ENCODE measurements at regions not wholly inside any gene's neighbourhood (a gene's known extent, or its start where the extent isn't known, plus 50 kb on each side); places are given as distances from the start of the nearest gene placed in this dataset.

DNA sequence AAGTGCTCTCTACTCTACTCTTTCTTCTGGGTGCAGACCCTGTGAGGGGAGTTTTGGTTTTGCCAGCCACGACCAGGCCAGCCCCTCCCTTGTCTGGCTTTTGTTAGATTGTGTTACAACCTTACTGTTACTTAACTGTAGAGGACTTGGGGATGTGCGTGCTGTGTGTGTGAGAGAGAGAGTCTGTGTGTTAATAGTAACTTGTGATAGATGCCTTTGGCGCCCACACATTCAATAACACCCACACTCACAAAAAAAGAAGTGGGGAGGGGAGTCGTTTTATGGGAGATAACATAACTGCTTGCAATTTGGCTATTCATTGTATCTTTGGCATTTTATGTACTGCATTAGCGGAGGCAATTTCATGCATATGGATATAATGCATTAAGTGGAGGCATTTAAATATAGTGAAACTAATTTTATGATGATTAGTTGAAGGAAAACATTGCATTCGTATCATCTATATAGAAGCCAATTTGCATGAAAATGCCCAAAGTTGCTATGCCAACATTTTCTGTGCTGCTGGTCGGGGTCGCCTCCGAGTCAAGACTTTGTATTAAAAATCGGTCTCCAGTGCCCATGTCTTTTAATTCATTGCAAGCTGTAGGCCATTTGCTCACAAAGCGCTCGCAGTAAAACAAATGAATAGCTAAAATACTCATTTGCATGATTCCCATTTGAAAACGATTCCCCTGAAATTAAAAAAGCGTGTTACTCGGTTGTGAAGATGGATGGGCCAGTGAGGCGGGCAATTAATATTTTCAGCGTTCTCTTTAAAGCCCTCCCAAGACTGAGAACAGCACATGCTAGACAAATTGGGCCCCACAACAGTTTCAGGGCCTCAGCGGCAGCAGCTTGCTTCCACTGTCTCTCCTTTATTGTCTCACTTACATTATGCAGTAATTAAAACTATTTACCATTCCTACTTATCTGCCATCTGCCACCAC, 158.5 kb upstream of the SMAD3 start:
- intact Hi-C loops (cut with DNase I): no loop called here
- Histone ChIP-seq H3K27me3 (replicated peaks; ENCODE audit: insufficient read depth) (no peaks in the 10 kb centered on the region), H3K36me3 (no peaks in the 10 kb centered on the region), H3K27ac (no peak overlapping the region), H3K4me1 (replicated peaks) (no peaks in the 10 kb centered on the region), H3K4me3 (no peak overlapping the region), H3K9me3 (no peaks in the 10 kb centered on the region)
- 89% methylated on average over 18 of the region's 18 CpGs for WGBS
- DNase-seq (ENCODE audit: low spot score): no peak
- TF ChIP-seq, protein P1, sequence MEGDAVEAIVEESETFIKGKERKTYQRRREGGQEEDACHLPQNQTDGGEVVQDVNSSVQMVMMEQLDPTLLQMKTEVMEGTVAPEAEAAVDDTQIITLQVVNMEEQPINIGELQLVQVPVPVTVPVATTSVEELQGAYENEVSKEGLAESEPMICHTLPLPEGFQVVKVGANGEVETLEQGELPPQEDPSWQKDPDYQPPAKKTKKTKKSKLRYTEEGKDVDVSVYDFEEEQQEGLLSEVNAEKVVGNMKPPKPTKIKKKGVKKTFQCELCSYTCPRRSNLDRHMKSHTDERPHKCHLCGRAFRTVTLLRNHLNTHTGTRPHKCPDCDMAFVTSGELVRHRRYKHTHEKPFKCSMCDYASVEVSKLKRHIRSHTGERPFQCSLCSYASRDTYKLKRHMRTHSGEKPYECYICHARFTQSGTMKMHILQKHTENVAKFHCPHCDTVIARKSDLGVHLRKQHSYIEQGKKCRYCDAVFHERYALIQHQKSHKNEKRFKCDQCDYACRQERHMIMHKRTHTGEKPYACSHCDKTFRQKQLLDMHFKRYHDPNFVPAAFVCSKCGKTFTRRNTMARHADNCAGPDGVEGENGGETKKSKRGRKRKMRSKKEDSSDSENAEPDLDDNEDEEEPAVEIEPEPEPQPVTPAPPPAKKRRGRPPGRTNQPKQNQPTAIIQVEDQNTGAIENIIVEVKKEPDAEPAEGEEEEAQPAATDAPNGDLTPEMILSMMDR (IDR thresholded peaks at IDR 0.05): no peak
- TF ChIP-seq POLR2AphosphoS5 (IDR thresholded peaks at IDR 0.05): no peak
- no peak for TF ChIP-seq POLR2A (IDR thresholded peaks at IDR 0.05)

DNA sequence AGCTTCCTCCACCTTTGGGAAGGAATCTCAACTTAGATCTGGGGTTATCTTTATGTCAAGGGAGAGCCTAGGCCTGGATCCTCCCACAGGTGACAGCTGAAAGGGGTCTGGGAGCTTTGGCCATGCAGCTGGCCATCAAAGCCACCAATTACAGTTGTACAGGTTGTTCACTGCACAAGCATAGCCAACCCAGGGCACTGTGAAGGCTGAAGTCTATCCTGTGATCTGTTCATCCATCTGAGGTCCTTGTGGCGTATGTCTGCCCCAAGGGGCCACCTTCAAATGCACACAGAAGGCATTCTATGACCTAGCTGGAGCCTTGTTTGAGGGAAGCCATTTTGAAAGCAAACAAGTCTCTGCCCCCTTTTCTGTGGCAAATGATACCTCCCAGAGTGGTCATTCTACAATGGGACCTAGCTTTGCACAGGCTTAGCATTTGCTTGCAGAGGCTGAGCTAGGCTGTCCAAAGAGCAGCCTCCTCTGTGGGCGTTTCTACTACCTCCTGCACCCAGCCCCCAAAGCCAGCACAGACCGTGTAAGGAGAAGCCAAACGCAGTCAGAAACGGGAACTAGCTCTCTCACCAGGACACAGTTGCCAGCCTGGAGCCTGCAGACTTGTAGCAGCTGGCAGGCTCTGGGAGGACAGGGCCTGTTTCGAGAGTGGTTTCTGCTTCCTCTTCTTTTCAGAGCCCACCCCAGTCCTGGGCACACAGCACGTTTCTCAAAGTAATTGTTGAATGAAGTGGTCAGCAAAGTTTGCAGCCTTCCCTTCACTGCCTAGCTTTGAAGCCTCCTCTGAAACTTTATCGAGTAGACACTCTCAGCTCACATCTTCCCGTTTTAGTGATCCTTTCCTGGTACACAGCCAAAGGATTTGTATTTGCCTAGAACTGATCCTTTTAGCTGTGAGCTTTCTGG, 157.3 kb upstream of the SMAD3 start:
- intact Hi-C loops (cut with DNase I): no loop called here
- H3K4me1 ChIP-seq (replicated peaks): no peaks in the 10 kb centered on the region
- no peaks in the 10 kb centered on the region for H3K9me3 ChIP-seq
- 25% methylated on average over 9 of the region's 9 CpGs for WGBS
- peak; percentile 26 for DNase-seq (ENCODE audit: low spot score)
- no peaks in the 10 kb centered on the region for H3K27me3 ChIP-seq (replicated peaks; ENCODE audit: insufficient read depth)
- peak overlapping the region; percentile 1 to 3 for H3K27ac ChIP-seq
- TF ChIP-seq, protein P1 (IDR thresholded peaks at IDR 0.05): no peak
- peak; percentile 7 for TF ChIP-seq POLR2AphosphoS5 (IDR thresholded peaks at IDR 0.05)
- no peaks in the 10 kb centered on the region for H3K36me3 ChIP-seq
- H3K4me3 ChIP-seq: no peak overlapping the region

DNA sequence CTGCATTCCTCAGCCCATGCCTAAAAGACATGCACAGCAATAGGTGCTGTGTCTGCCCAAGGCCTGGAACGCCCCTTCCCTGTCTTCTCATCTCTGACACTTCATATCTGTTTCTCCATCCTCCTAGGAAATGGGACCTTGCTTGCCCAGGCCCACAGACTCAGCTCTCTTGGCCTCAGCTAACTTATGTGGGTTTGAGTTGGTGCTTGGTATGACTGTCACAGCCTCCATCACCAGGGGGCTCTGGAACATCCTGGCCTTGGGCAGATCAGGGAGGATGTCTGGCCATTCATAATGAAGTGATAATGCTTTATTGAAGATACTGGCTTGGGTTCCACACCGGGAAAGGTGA, 156.7 kb upstream of the SMAD3 start:
- H3K9me3 ChIP-seq: no peaks in the 10 kb centered on the region
- no peaks in the 10 kb centered on the region for H3K36me3 ChIP-seq
- no peaks in the 10 kb centered on the region for H3K27me3 ChIP-seq (replicated peaks; ENCODE audit: insufficient read depth)
- no peak overlapping the region for H3K4me3 ChIP-seq
- no peak for DNase-seq (ENCODE audit: low spot score)
- TF ChIP-seq POLR2A (IDR thresholded peaks at IDR 0.05): no peak
- no peak for TF ChIP-seq POLR2AphosphoS5 (IDR thresholded peaks at IDR 0.05)
- TF ChIP-seq, protein P1 (IDR thresholded peaks at IDR 0.05): no peak
- intact Hi-C loops (cut with DNase I): no loop called here
- 47% methylated on average over 2 of the region's 2 CpGs for WGBS
- H3K27ac ChIP-seq: peak overlapping the region in 1 of 2 donors; percentile 1
- no peaks in the 10 kb centered on the region for H3K4me1 ChIP-seq (replicated peaks)

DNA sequence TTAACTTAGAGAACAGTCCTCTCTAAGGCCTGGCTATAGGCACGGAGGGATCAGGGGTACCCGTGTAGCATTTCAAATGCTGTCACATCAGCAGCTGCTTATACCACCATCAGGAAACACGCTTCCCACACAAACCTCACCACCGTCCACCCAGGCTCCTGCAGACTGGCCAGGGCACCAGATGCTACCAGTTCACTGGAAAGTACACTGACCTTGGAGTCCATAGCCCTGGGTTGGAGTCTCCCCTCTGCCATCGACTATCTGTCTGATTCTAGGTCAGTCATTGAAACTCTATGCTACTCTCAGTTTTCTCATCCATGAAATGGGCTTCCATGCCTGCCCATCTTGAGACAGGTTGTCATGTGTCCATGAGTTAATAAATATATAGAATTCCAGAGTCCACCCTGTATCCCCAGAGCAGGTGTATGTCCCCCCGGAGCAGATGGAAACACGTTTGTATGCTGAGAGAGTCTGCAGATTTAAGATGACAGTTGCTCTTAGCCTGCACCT, 156.0 kb upstream of the SMAD3 start:
- 90% methylated on average over 7 of the region's 7 CpGs for WGBS
- Histone ChIP-seq H3K36me3 (no peaks in the 10 kb centered on the region), H3K9me3 (no peaks in the 10 kb centered on the region), H3K27me3 (replicated peaks; ENCODE audit: insufficient read depth) (no peaks in the 10 kb centered on the region), H3K27ac (no peak overlapping the region), H3K4me3 (no peak overlapping the region), H3K4me1 (replicated peaks) (no peaks in the 10 kb centered on the region)
- intact Hi-C loops (cut with DNase I): no loop called here
- no peak for DNase-seq (ENCODE audit: low spot score)
- TF ChIP-seq, protein P1 (IDR thresholded peaks at IDR 0.05): no peak
- TF ChIP-seq POLR2A (IDR thresholded peaks at IDR 0.05) (no peak), POLR2AphosphoS5 (IDR thresholded peaks at IDR 0.05) (no peak)

All from prostate gland (tissue), 2 donors.